ENCODE measurements at regions not wholly inside any gene's neighbourhood (a gene's known extent, or its start where the extent isn't known, plus 50 kb on each side); places are given as distances from the start of the nearest gene placed in this dataset.
"Not testable (repeated sequence)": the region's sequence is repeated elsewhere in the genome, so short reads cannot be mapped to it uniquely, and the experiment has no call there.

DNA sequence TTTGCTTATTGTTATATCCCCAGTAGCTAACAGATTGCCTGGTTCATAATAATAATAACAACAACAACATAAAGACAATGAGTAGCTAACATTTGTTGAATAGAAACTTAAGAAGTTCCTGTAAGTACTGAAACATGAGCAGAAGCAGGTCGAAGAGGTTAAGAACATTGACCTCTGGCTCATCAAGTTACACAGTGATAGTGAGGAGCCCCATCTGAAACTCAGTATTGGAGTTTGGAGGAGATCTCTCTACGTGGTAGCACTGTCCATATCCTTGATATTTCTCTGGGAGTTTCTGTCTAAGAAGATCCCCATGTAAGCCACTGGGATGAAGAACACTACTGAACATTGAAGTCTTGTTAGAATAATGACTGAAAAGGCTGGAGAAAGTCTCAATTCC, 600.4 kb downstream of the RFPL4B start:
- Histone ChIP-seq H3K9me3 (ENCODE audit: low read length) (no peaks in the 10 kb centered on the region), H3K79me2 (ENCODE audit: insufficient read depth, low read length) (no peaks in the 10 kb centered on the region), H2AFZ (ENCODE audit: low read length) (no peak overlapping the region), H3F3A (ENCODE audit: insufficient read depth, low read length) (no peaks in the 10 kb centered on the region), H3K36me3 (ENCODE audit: insufficient read depth, low read length) (no peaks in the 10 kb centered on the region), H4K20me1 (ENCODE audit: insufficient read depth, low read length) (no peaks in the 10 kb centered on the region), H3K4me3 (ENCODE audit: low read depth, low read length, poor library complexity, severe bottlenecking) (no peak overlapping the region), H3K27me3 (ENCODE audit: insufficient read depth, low read length) (no peaks in the 10 kb centered on the region), H3K9me2 (ENCODE audit: low read depth, low read length) (no peaks in the 10 kb centered on the region), H3K27ac (ENCODE audit: low read depth, low read length, poor library complexity, severe bottlenecking) (no peak overlapping the region), H3K4me2 (ENCODE audit: low read length) (no peak overlapping the region), H3K9ac (ENCODE audit: low read length) (no peak overlapping the region), H3K4me1 (ENCODE audit: insufficient read depth, low read length, severe bottlenecking) (no peaks in the 10 kb centered on the region)
- TF ChIP-seq EZH2 (IDR thresholded peaks at IDR 0.05; ENCODE audit: borderline replicate concordance, low read length) = no peak
- TF ChIP-seq, protein P1, sequence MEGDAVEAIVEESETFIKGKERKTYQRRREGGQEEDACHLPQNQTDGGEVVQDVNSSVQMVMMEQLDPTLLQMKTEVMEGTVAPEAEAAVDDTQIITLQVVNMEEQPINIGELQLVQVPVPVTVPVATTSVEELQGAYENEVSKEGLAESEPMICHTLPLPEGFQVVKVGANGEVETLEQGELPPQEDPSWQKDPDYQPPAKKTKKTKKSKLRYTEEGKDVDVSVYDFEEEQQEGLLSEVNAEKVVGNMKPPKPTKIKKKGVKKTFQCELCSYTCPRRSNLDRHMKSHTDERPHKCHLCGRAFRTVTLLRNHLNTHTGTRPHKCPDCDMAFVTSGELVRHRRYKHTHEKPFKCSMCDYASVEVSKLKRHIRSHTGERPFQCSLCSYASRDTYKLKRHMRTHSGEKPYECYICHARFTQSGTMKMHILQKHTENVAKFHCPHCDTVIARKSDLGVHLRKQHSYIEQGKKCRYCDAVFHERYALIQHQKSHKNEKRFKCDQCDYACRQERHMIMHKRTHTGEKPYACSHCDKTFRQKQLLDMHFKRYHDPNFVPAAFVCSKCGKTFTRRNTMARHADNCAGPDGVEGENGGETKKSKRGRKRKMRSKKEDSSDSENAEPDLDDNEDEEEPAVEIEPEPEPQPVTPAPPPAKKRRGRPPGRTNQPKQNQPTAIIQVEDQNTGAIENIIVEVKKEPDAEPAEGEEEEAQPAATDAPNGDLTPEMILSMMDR (IDR thresholded peaks at IDR 0.05; ENCODE audit: low read length) = no peak

DNA sequence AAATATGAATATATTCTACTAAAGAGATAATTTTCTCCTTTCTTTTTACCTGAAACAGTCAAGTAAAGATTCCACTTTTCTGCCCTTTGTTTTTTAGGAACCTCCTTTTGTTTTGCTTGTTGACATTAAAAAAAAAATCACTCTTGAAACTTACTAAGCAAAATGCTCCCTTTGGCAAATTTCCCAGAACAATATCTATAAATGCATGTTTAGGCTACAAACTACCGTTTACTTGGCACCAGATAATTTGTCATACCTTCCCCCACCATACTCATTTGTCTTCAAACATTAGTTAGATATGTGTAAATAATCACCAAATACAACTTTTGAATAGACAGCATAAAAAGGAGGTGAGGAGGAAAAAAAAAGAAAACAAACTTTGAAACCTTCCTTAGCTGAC, 604.7 kb downstream of the RFPL4B start:
- Histone ChIP-seq H3K4me3 (ENCODE audit: low read depth, low read length, poor library complexity, severe bottlenecking) (no peak overlapping the region), H4K20me1 (ENCODE audit: insufficient read depth, low read length) (no peaks in the 10 kb centered on the region), H3K27ac (ENCODE audit: low read depth, low read length, poor library complexity, severe bottlenecking) (no peak overlapping the region), H3F3A (ENCODE audit: insufficient read depth, low read length) (no peaks in the 10 kb centered on the region), H3K9ac (ENCODE audit: low read length) (no peak overlapping the region), H3K4me2 (ENCODE audit: low read length) (no peak overlapping the region), H2AFZ (ENCODE audit: low read length) (no peak overlapping the region), H3K9me2 (ENCODE audit: low read depth, low read length) (no peaks in the 10 kb centered on the region), H3K36me3 (ENCODE audit: insufficient read depth, low read length) (no peaks in the 10 kb centered on the region), H3K4me1 (ENCODE audit: insufficient read depth, low read length, severe bottlenecking) (no peaks in the 10 kb centered on the region), H3K27me3 (ENCODE audit: insufficient read depth, low read length) (no peaks in the 10 kb centered on the region), H3K79me2 (ENCODE audit: insufficient read depth, low read length) (no peaks in the 10 kb centered on the region), H3K9me3 (ENCODE audit: low read length) (no peaks in the 10 kb centered on the region)
- TF ChIP-seq EZH2 (IDR thresholded peaks at IDR 0.05; ENCODE audit: borderline replicate concordance, low read length) = no peak
- TF ChIP-seq, protein P1 (IDR thresholded peaks at IDR 0.05; ENCODE audit: low read length) = no peak

DNA sequence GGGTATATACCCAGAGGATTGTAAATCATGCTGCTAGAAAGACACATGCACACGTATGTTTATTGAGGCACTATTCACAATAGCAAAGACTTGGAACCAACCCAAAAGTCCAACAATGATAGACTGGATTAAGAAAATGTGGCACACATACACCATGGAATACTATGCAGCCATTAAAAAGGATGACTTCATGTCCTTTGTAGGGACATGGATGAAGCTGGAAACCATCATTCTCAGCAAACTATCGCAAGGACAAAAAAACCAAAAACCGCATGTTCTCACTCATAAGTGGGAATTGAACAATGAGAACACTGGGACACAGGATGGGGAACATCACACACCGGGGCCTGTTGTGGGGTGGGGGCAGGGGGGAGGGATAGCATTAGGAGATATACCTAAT, 608.6 kb downstream of the RFPL4B start:
- not testable (repeated sequence) for H2AFZ ChIP-seq (ENCODE audit: low read length); H3K4me1 ChIP-seq (ENCODE audit: insufficient read depth, low read length, severe bottlenecking); H3K4me2 ChIP-seq (ENCODE audit: low read length)

DNA sequence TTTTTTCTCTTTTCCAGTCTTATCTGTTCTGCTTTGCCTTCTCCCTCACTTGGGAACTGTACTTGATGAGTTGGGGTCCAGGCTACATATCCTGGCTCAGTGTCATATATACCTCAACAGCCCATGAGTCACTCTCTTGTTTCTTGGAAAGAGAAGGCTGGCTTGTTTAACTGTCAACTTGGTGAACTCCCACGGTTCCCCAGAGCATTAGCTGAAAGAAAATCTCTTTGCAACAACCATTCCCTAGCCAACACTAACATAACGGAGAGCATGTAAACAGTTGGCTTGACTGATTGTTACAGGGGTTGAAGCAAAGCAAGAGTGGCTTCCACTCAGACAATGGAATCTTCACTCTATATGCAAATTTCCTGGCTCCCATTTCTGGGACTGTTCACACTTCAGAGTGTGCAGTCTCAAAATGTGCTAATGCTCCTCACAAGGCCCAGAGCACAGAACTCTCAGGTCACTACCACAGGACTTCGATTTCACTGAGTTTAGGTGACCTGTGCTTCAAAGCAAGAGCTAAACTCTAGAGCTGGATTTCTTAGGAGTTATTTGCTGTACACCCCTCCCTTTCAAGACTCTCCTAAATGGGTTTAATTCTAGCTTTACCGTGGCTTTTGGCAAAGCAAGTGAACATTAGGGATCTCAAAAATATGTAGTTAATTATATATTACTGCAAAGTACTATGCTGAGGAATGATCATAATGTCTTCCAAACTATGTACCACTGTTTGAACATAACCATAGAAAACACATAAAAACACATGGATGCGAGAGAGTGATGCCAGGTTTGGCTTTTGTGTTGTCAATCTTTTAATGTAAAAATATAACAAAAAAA, 609.8 kb downstream of the RFPL4B start:
- Histone ChIP-seq H3F3A (ENCODE audit: insufficient read depth, low read length) (no peaks in the 10 kb centered on the region), H3K4me1 (ENCODE audit: insufficient read depth, low read length, severe bottlenecking) (no peaks in the 10 kb centered on the region), H4K20me1 (ENCODE audit: insufficient read depth, low read length) (no peaks in the 10 kb centered on the region), H3K36me3 (ENCODE audit: insufficient read depth, low read length) (no peaks in the 10 kb centered on the region), H2AFZ (ENCODE audit: low read length) (no peak overlapping the region), H3K4me3 (ENCODE audit: low read depth, low read length, poor library complexity, severe bottlenecking) (no peak overlapping the region), H3K27me3 (ENCODE audit: insufficient read depth, low read length) (no peaks in the 10 kb centered on the region), H3K9me3 (ENCODE audit: low read length) (no peaks in the 10 kb centered on the region), H3K9ac (ENCODE audit: low read length) (no peak overlapping the region), H3K4me2 (ENCODE audit: low read length) (no peak overlapping the region), H3K79me2 (ENCODE audit: insufficient read depth, low read length) (no peaks in the 10 kb centered on the region), H3K9me2 (ENCODE audit: low read depth, low read length) (no peaks in the 10 kb centered on the region), H3K27ac (ENCODE audit: low read depth, low read length, poor library complexity, severe bottlenecking) (no peak overlapping the region)
- no peak for TF ChIP-seq EZH2 (IDR thresholded peaks at IDR 0.05; ENCODE audit: borderline replicate concordance, low read length)
- TF ChIP-seq, protein P1 (IDR thresholded peaks at IDR 0.05; ENCODE audit: low read length) = no peak

More for the DNA sequence above, 608.6 kb downstream of the RFPL4B start:
- H3K36me3 ChIP-seq (ENCODE audit: insufficient read depth, low read length); H4K20me1 ChIP-seq (ENCODE audit: insufficient read depth, low read length); H3K27ac ChIP-seq (ENCODE audit: low read depth, low read length, poor library complexity, severe bottlenecking); H3K27me3 ChIP-seq (ENCODE audit: insufficient read depth, low read length); H3K9me3 ChIP-seq (ENCODE audit: low read length); H3F3A ChIP-seq (ENCODE audit: insufficient read depth, low read length); H3K4me3 ChIP-seq (ENCODE audit: low read depth, low read length, poor library complexity, severe bottlenecking); H3K9me2 ChIP-seq (ENCODE audit: low read depth, low read length); H3K9ac ChIP-seq (ENCODE audit: low read length); H3K79me2 ChIP-seq (ENCODE audit: insufficient read depth, low read length): not testable (repeated sequence)
